ENCODE measurements at regions not wholly inside any gene's neighbourhood (a gene's known extent, or its start where the extent isn't known, plus 50 kb on each side); places are given as distances from the start of the nearest gene placed in this dataset.
"Not testable (repeated sequence)": the region's sequence is repeated elsewhere in the genome, so short reads cannot be mapped to it uniquely, and the experiment has no call there.

GRCh38 chr18:73674125-73674865, 473.3 kb downstream of the FBXO15 start:
- Mint-ChIP-seq H3K27ac (no peak overlapping the region), H3K4me1 (no peaks in the 10 kb centered on the region), H3K9me3 (peaks cover 0 to 2% (median 0%) of the 10 kb centered on the region in 7 donors), H3K4me3 (no peak overlapping the region), H3K27me3 (ENCODE audit: low read depth in 3 of 3) (peaks cover 0 to 2% (median 0%) of the 10 kb centered on the region in 3 donors), H3K36me3 (no peaks in the 10 kb centered on the region)
- H3K36me3 ChIP-seq (replicated peaks in 1 of 2; ENCODE audit: control insufficient read depth in 1 of 2, insufficient read depth in 2 of 2, low read length in 2 of 2): no peaks in the 10 kb centered on the region
- H3K4me3 ChIP-seq (replicated peaks in 1 of 3; ENCODE audit: low read depth in 2 of 3, low read length in 3 of 3): no peak overlapping the region
- no peaks in the 10 kb centered on the region for H4K20me1 ChIP-seq (ENCODE audit: insufficient read depth, low read length)
- no peak for TF ChIP-seq CTCF (IDR thresholded peaks at IDR 0.05)
- H2AFZ ChIP-seq (ENCODE audit: insufficient read depth, low read depth, low read length, poor library complexity, severe bottlenecking): no peak overlapping the region
- H3K9ac ChIP-seq (ENCODE audit: insufficient read depth, low read length, poor library complexity, severe bottlenecking): no peak overlapping the region
- no peak overlapping the region for H3K27ac ChIP-seq (ENCODE audit: low read depth in 1 of 2, low read length in 2 of 2)
- WGBS (ENCODE audit: insufficient coverage): 100% methylated on average over 1 of the region's 6 CpGs
- H3K27me3 ChIP-seq (ENCODE audit: control insufficient read depth in 2 of 2, insufficient read depth in 2 of 2, low read length in 2 of 2): no peaks in the 10 kb centered on the region
- H3K4me2 ChIP-seq (replicated peaks; ENCODE audit: extremely low read depth, low read length, poor library complexity, severe bottlenecking): no peak overlapping the region
- H3K4me1 ChIP-seq (ENCODE audit: control insufficient read depth in 1 of 2, insufficient read depth in 2 of 2, low read length in 2 of 2): no peaks in the 10 kb centered on the region
- H3K9me3 ChIP-seq (replicated peaks in 1 of 2; ENCODE audit: control insufficient read depth in 1 of 2, insufficient read depth in 1 of 2, low read length in 2 of 2): no peaks in the 10 kb centered on the region
- H3K79me2 ChIP-seq (ENCODE audit: insufficient read depth, low read length): no peaks in the 10 kb centered on the region
- intact Hi-C loops (cut with micrococcal nuclease): no loop called here
- DNase-seq: no peak

- H3K27me3 ChIP-seq (ENCODE audit: control insufficient read depth in 2 of 2, insufficient read depth in 2 of 2, low read length in 2 of 2); H3K27me3 Mint-ChIP-seq (ENCODE audit: low read depth in 3 of 3); H2AFZ ChIP-seq (ENCODE audit: insufficient read depth, low read depth, low read length, poor library complexity, severe bottlenecking); H3K36me3 ChIP-seq (replicated peaks in 1 of 2; ENCODE audit: control insufficient read depth in 1 of 2, insufficient read depth in 2 of 2, low read length in 2 of 2); H4K20me1 ChIP-seq (ENCODE audit: insufficient read depth, low read length); H3K4me3 Mint-ChIP-seq; H3K9me3 ChIP-seq (replicated peaks in 1 of 2; ENCODE audit: control insufficient read depth in 1 of 2, insufficient read depth in 1 of 2, low read length in 2 of 2); H3K9me3 Mint-ChIP-seq; H3K36me3 Mint-ChIP-seq; H3K9ac ChIP-seq (ENCODE audit: insufficient read depth, low read length, poor library complexity, severe bottlenecking); H3K4me1 ChIP-seq (ENCODE audit: control insufficient read depth in 1 of 2, insufficient read depth in 2 of 2, low read length in 2 of 2); H3K4me1 Mint-ChIP-seq; H3K79me2 ChIP-seq (ENCODE audit: insufficient read depth, low read length); H3K4me2 ChIP-seq (replicated peaks; ENCODE audit: extremely low read depth, low read length, poor library complexity, severe bottlenecking); H3K4me3 ChIP-seq (replicated peaks in 1 of 3; ENCODE audit: low read depth in 2 of 3, low read length in 3 of 3); H3K27ac ChIP-seq (ENCODE audit: low read depth in 1 of 2, low read length in 2 of 2); DNase-seq; H3K27ac Mint-ChIP-seq; intact Hi-C loops (cut with micrococcal nuclease): not testable (repeated sequence)
- no CpG with 5 or more reads among the region's 8 CpGs for WGBS (ENCODE audit: insufficient coverage)
Observed at GRCh38 chr18:73671480-73671879, 476.2 kb downstream of the FBXO15 start.

Measured in CD14-positive monocyte (primary cell).